ENCODE measurements at regions not wholly inside any gene's neighbourhood (a gene's known extent, or its start where the extent isn't known, plus 50 kb on each side); places are given as distances from the start of the nearest gene placed in this dataset.

DNA sequence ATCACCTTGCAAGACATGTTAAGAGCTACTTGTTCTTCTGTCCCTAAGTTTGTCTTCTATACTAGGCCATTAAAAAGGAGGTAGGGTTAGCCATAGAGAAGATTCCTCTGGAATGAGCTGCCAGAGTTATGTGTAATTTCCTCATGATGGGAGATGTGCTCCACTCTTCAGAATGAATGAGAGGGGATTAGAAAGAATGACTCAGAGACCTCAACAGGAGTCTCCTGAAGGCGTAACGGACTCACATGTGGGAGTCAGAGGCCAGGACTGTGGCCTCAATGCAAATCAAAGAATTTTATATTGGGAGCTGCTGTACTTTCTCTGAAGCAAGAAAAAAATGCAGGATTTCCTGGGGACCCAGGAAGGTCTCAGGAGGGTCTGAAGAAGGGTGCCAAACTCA lies 87.8 kb upstream of the ATXN7L3B start:
- H3K27me3 ChIP-seq, result no peaks in the 10 kb centered on the region
- no peak overlapping the region for H3K4me3 ChIP-seq
- no peak overlapping the region for H3K27ac ChIP-seq
- no peaks in the 10 kb centered on the region for H3K9me3 ChIP-seq
- TF ChIP-seq, protein P1, sequence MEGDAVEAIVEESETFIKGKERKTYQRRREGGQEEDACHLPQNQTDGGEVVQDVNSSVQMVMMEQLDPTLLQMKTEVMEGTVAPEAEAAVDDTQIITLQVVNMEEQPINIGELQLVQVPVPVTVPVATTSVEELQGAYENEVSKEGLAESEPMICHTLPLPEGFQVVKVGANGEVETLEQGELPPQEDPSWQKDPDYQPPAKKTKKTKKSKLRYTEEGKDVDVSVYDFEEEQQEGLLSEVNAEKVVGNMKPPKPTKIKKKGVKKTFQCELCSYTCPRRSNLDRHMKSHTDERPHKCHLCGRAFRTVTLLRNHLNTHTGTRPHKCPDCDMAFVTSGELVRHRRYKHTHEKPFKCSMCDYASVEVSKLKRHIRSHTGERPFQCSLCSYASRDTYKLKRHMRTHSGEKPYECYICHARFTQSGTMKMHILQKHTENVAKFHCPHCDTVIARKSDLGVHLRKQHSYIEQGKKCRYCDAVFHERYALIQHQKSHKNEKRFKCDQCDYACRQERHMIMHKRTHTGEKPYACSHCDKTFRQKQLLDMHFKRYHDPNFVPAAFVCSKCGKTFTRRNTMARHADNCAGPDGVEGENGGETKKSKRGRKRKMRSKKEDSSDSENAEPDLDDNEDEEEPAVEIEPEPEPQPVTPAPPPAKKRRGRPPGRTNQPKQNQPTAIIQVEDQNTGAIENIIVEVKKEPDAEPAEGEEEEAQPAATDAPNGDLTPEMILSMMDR (IDR thresholded peaks at IDR 0.05), result no peak
- TF ChIP-seq POLR2A (IDR thresholded peaks at IDR 0.05) (no peak), POLR2AphosphoS5 (IDR thresholded peaks at IDR 0.05) (no peak), EP300 (IDR thresholded peaks at IDR 0.05) (no peak)
- no peaks in the 10 kb centered on the region for H3K36me3 ChIP-seq
- no peak for DNase-seq (ENCODE audit: low spot score in 2 of 2)
- WGBS, result 87% methylated on average over 2 of the region's 2 CpGs
- no peaks in the 10 kb centered on the region for H3K4me1 ChIP-seq

DNA sequence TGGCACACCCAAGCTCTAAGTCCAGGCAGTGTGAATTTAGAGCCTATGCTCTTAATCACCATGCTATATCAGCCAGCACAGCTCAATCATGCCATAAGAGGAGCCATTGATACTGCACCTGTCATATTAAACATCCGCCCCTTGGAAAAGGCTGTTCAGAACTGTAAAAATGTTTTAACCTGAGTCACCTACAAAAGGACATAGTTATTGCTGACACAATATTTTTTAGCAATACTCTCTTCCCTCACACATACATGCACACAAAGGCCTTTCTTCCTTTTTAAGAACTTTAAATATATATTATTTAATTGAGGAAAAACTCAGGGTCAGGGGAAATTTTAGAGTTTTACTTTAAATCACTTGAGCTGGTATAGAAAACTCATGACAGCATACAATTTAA lies 83.5 kb upstream of the ATXN7L3B start:
- no peak for DNase-seq (ENCODE audit: low spot score in 2 of 2)
- no peaks in the 10 kb centered on the region for H3K9me3 ChIP-seq
- TF ChIP-seq POLR2A (IDR thresholded peaks at IDR 0.05), result no peak
- TF ChIP-seq, protein P1 (IDR thresholded peaks at IDR 0.05), result no peak
- no peaks in the 10 kb centered on the region for H3K4me1 ChIP-seq
- H3K36me3 ChIP-seq, result no peaks in the 10 kb centered on the region
- no peak overlapping the region for H3K4me3 ChIP-seq
- 94% methylated on average over 1 of the region's 1 CpG for WGBS
- H3K27ac ChIP-seq, result no peak overlapping the region
- no peaks in the 10 kb centered on the region for H3K27me3 ChIP-seq

DNA sequence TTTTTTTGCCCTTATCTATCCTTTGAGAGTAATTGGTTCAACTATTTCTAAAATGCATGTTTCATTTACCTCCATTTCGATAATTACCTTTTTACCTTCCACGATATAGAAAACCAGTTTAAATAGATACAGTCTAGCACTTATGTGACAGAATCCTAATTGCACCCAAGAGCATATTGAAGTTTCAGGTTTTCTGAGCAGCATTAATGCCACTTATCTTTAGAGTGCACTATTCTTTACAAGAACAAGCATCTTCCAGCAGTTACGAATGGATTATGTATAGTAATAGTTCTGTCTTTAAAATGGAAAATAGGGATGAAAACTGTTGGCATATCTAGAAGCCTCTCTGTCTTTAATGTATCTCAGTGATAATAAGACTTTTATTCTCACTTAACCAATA lies 82.2 kb upstream of the ATXN7L3B start:
- Histone ChIP-seq H3K36me3 (no peaks in the 10 kb centered on the region), H3K9me3 (no peaks in the 10 kb centered on the region), H3K4me3 (no peak overlapping the region), H3K27ac (no peak overlapping the region), H3K27me3 (no peaks in the 10 kb centered on the region), H3K4me1 (no peaks in the 10 kb centered on the region)
- no peak for DNase-seq (ENCODE audit: low spot score in 2 of 2)
- 92% methylated on average over 3 of the region's 3 CpGs for WGBS
- TF ChIP-seq POLR2A (IDR thresholded peaks at IDR 0.05), result no peak
- TF ChIP-seq POLR2AphosphoS5 (IDR thresholded peaks at IDR 0.05), result no peak
- TF ChIP-seq, protein P1 (IDR thresholded peaks at IDR 0.05), result no peak
- TF ChIP-seq EP300 (IDR thresholded peaks at IDR 0.05), result no peak

DNA sequence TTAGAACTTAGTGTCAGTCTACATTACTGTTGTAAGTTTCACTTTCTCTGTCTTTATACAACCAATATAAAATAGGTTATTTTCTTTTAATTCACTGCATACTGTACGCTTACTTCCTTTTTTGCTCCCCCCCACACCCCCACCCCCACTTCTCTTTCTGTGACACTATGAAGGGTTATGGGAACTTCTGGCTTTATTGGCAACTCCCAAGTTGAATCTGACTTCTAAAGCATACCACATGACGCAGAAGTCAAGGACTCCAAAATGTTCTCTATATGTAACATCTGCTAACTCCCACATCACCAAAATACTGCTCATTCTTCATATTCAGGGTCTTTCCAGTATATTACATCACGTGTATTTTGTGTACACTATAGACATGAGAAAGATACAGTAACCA lies 81.2 kb upstream of the ATXN7L3B start:
- Histone ChIP-seq H3K9me3 (no peaks in the 10 kb centered on the region), H3K27me3 (no peaks in the 10 kb centered on the region), H3K27ac (no peak overlapping the region), H3K4me1 (no peaks in the 10 kb centered on the region), H3K36me3 (no peaks in the 10 kb centered on the region), H3K4me3 (no peak overlapping the region)
- no peak for DNase-seq (ENCODE audit: low spot score in 2 of 2)
- 80% methylated on average over 3 of the region's 3 CpGs for WGBS
- no peak for TF ChIP-seq EP300 (IDR thresholded peaks at IDR 0.05)
- TF ChIP-seq, protein P1 (IDR thresholded peaks at IDR 0.05), result no peak
- TF ChIP-seq POLR2A (IDR thresholded peaks at IDR 0.05), result no peak
- no peak for TF ChIP-seq POLR2AphosphoS5 (IDR thresholded peaks at IDR 0.05)

DNA sequence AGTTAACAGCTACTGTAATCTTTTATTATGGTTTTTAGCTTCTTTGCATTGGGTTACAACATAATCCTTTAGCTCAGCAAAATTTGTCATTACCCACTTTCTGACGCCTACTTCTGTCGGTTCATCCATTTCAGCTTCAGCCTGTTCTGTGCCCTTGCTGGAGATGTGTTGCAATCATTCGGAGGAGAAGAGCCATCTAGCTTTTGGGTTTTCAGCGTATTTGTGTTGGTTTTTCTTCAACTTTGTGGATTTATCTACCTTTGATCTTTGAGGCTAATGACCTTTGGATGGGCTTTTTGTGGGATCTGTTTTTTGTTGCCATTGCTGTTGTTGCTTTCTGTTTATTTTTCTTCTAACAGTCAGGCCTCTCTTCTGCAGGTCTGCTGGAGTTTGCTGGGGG lies 69.2 kb upstream of the ATXN7L3B start:
- Histone ChIP-seq H3K4me1 (no peaks in the 10 kb centered on the region), H3K36me3 (no peaks in the 10 kb centered on the region), H3K4me3 (no peak overlapping the region), H3K27me3 (no peaks in the 10 kb centered on the region), H3K9me3 (no peaks in the 10 kb centered on the region), H3K27ac (no peak overlapping the region)
- 80% methylated on average over 4 of the region's 4 CpGs for WGBS
- DNase-seq (ENCODE audit: low spot score in 2 of 2), result no peak
- TF ChIP-seq POLR2A (IDR thresholded peaks at IDR 0.05) (no peak), EP300 (IDR thresholded peaks at IDR 0.05) (no peak), POLR2AphosphoS5 (IDR thresholded peaks at IDR 0.05) (no peak)
- TF ChIP-seq, protein P1 (IDR thresholded peaks at IDR 0.05), result no peak

All from suprapubic skin (tissue), 4 donors.